ENCODE measurements at regions not wholly inside any gene's neighbourhood (a gene's known extent, or its start where the extent isn't known, plus 50 kb on each side); places are given as distances from the start of the nearest gene placed in this dataset.
"Not testable (repeated sequence)": the region's sequence is repeated elsewhere in the genome, so short reads cannot be mapped to it uniquely, and the experiment has no call there.

DNA sequence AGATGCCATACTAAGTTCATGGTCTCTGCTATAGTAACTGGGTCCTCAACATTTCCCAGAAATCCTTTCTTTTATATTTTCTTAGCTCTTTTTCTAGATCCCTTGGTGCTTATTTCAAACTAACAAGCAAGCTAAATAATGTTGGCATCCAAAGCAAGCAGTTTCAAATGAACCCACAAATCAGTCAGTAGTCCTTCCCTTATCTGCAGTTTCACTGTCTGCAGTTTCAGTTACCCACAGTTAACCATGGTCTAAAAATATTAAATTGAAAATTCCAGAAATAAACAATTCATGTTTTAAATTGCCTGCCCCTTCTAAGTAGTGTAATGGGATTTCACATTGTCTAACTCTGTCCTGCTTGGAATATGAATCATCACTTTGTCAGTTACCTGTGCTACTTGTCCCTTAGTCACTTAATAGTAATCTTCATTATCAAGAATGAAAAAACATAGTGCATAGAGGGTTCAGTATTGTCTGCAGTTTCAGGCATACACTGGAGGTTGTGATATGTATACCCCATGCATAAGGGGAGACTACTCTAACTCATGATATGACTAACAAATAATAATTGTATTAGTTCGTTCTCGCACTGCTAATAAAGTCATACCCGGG, 633.7 kb downstream of the MECOM start:
- Histone ChIP-seq H3K36me3 (replicated peaks; ENCODE audit: control insufficient read depth, insufficient read depth, low read length) (no peaks in the 10 kb centered on the region), H3K27me3 (ENCODE audit: control insufficient read depth, insufficient read depth, low read length) (no peaks in the 10 kb centered on the region), H3K4me3 (ENCODE audit: insufficient read depth, low read depth, low read length) (no peak overlapping the region)
- DNase-seq = no peak

DNA sequence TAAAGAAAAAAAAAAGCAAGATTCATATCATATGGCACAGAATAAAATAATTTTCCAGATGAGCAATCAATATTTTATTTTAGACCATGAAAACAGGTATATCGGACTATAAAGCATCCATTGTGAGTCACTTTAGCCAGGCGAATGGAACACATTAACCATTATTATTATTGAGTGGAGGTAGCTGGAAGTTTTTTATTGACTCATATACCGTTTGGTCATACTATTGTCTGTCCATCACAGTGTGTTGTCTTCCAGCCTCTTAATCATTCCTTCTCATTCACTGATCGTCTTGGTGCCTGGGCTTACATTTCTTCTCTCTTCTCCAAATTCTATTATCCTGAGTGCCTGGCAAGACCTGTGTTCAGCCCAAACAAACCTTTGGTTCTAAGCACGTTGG, 634.8 kb downstream of the MECOM start:
- H3K4me3 ChIP-seq (ENCODE audit: insufficient read depth, low read depth, low read length) = no peak overlapping the region
- H3K36me3 ChIP-seq (replicated peaks; ENCODE audit: control insufficient read depth, insufficient read depth, low read length) = no peaks in the 10 kb centered on the region
- H3K27me3 ChIP-seq (ENCODE audit: control insufficient read depth, insufficient read depth, low read length) = no peaks in the 10 kb centered on the region
- no peak for DNase-seq

DNA sequence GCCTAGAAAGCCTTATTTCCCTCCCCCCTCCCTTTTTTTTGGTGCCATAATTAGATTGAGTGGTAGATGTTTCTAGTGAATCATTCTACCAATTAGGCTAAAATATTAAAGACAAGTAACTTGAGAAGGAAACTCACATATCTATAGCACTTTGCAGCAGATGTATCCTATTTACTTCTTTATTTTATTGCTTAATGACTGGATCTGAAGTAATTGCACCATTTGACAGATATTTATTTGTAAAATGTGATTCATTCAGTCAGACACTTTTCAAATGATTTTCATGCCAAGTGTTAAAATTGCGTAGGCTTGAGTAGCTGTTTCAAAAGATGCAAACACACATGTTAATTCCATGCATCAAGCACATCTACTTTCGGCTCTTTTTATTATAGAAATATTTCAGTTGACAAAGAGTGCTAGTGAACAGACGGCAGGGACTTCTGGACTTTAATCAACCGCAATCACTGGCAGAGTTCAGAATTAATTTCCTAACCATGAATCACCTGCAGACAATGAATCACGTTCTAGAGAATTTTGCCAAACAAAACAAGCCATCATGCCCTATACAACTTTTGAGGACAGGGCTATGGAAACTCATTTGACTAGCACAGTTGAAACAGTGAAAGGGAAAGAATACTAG, 636.8 kb downstream of the MECOM start:
- H3K36me3 ChIP-seq (replicated peaks; ENCODE audit: control insufficient read depth, insufficient read depth, low read length) = no peaks in the 10 kb centered on the region
- no peak for DNase-seq
- H3K27me3 ChIP-seq (ENCODE audit: control insufficient read depth, insufficient read depth, low read length) = no peaks in the 10 kb centered on the region
- no peak overlapping the region for H3K4me3 ChIP-seq (ENCODE audit: insufficient read depth, low read depth, low read length)

DNA sequence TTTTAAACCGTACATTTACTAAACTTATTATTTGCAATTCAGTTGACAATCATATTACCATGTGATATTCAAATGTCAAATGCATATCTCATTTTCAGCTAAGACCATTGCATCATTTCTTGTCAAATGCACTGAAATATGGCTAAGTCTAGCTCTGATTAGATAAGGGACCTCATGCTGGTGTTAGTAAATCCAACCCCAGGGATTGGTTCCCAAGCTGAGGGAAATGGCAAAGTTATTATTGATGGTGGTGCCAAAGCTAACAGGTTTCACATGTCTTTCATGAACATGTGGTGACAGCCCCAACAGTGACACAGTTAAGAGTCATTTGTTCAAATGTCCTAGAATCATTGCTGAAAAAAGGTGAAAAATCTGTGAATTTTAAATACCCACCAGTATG, 641.1 kb downstream of the MECOM start:
- no peaks in the 10 kb centered on the region for H3K27me3 ChIP-seq (ENCODE audit: control insufficient read depth, insufficient read depth, low read length)
- no peak for DNase-seq
- H3K4me3 ChIP-seq (ENCODE audit: insufficient read depth, low read depth, low read length) = no peak overlapping the region
- H3K36me3 ChIP-seq (replicated peaks; ENCODE audit: control insufficient read depth, insufficient read depth, low read length) = no peaks in the 10 kb centered on the region

DNA sequence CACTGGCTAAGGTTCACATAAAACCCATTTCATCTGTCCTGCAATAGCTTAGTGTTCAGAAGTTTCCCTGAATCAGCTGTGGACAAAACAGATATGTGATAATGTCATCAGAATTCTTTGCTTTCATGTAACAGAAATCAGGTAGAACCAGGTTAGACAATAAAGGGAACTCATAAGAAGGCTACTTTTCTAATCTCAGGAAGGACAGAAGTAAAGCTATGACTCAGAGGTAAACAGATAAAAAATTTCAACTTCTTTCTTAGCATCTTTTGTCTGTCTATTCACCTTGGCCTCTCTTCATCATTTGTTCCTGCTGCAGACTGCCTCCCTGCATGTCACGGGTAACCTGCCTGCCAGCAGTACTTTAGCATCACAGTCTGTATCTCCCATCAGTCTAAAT, 643.1 kb downstream of the MECOM start:
- no peak for DNase-seq
- no peaks in the 10 kb centered on the region for H3K36me3 ChIP-seq (replicated peaks; ENCODE audit: control insufficient read depth, insufficient read depth, low read length)

DNA sequence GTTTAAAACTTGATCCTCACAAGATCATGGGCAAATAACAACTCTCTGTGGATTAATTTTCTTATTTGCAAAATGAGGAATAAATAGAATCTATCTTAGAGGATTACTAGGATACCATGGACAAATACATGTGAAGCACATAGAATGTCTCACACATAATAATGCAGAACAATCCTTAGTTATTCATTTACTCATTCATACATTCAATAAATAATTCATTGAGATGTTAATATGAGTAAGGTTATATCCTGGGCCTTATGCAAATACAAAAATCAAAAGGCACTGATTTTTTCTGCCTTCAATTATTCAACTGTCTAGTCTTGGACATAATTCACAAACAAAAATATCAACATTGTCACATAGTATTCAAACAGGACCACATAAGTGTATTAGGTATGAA, 654.1 kb downstream of the MECOM start:
- no peaks in the 10 kb centered on the region for H3K27me3 ChIP-seq (ENCODE audit: control insufficient read depth, insufficient read depth, low read length)
- H3K4me3 ChIP-seq (ENCODE audit: insufficient read depth, low read depth, low read length) = no peak overlapping the region
- DNase-seq = no peak
- H3K36me3 ChIP-seq (replicated peaks; ENCODE audit: control insufficient read depth, insufficient read depth, low read length) = no peaks in the 10 kb centered on the region

More for the DNA sequence above, 643.1 kb downstream of the MECOM start:
- no peak overlapping the region for H3K4me3 ChIP-seq (ENCODE audit: insufficient read depth, low read depth, low read length)
- no peaks in the 10 kb centered on the region for H3K27me3 ChIP-seq (ENCODE audit: control insufficient read depth, insufficient read depth, low read length)

DNA sequence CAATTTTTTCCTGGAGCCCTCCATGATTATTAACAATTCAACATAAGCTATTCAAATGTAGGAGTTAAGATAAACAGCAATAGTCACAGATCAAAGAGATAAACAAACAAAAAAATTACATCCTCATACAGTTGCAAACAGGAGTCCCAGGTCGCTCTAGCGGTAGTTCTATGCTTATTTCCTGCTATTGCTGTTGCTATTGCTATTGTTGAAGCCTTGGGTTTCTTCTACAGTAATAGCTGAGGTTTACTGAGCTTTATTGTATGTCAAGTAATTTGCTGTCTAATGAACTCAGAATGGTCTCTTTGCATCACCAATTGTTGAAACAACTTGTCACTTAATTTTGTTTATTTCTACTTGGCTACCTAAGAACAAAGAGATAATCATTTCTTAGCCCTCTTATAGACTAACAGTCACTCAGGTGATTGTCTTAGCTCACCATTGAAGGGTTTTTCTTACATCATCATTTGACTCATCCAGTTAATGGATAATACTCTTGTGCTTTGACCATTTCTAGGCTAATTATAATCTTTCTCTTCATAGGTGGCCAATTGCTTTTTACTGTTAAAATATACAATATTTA, 654.6 kb downstream of the MECOM start:
- Histone ChIP-seq H3K27me3 (ENCODE audit: control insufficient read depth, insufficient read depth, low read length) (no peaks in the 10 kb centered on the region), H3K4me3 (ENCODE audit: insufficient read depth, low read depth, low read length) (no peak overlapping the region), H3K36me3 (replicated peaks; ENCODE audit: control insufficient read depth, insufficient read depth, low read length) (no peaks in the 10 kb centered on the region)
- no peak for DNase-seq

DNA sequence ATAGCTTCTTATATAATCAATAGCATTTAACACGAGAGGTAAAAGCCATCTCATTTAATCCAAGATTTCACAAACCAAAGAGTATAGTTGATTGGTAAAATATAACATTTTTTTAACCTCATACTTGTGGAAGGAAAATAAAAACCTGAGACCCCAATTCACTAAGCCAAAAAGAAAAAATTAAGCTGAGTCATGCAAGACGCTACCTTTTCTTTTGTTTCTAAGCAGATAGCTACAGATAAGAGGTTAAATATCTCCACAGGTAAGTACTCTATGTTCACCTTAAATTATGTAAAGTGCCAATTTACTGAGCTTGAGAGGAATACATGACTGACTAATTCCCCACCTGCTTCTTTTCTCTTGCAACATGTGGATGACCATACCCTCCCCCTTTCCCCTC, 656.4 kb downstream of the MECOM start:
- H3K4me3 ChIP-seq (ENCODE audit: insufficient read depth, low read depth, low read length) = no peak overlapping the region

DNA sequence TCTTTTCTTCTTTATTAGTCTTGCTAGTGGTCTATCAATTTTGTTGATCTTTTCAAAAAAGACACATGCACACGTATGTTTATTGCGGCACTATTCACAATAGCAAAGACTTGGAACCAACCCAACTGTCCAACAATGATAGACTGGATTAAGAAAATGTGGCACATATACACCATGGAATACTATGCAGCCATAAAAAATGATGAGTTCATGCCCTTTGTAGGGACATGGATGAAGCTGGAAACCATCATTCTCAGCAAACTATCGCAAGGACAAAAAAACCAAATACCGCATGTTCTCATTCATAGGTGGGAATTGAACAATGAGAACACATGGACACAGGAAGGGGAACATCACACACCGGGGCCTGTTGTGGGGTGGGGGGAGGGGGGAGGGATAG, 657.1 kb downstream of the MECOM start:
- not testable (repeated sequence) for H3K36me3 ChIP-seq (replicated peaks; ENCODE audit: control insufficient read depth, insufficient read depth, low read length); H3K4me3 ChIP-seq (ENCODE audit: insufficient read depth, low read depth, low read length); H3K27me3 ChIP-seq (ENCODE audit: control insufficient read depth, insufficient read depth, low read length); DNase-seq

More for the DNA sequence above, 656.4 kb downstream of the MECOM start:
- Histone ChIP-seq H3K27me3 (ENCODE audit: control insufficient read depth, insufficient read depth, low read length) (no peaks in the 10 kb centered on the region), H3K36me3 (replicated peaks; ENCODE audit: control insufficient read depth, insufficient read depth, low read length) (no peaks in the 10 kb centered on the region)
- no peak for DNase-seq

DNA sequence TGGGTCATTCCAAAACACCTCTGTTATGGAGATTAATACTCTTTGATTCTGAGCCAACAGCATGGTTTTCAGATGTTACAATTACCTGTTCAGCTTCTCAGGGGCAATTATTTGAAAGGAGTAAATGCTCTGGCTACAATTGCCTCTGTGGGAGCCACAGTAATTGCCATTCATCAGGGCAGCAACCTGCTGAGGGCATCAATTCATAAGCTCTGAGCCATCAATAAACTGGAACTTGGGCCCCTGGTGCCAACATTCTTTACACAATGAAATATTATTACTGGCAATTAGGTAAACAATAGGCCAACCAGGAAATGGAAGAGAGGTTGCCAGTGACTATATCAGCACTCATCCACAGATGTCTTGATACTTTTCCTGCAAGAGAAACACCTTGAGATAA, 660.8 kb downstream of the MECOM start:
- no peaks in the 10 kb centered on the region for H3K27me3 ChIP-seq (ENCODE audit: control insufficient read depth, insufficient read depth, low read length)
- H3K4me3 ChIP-seq (ENCODE audit: insufficient read depth, low read depth, low read length) = no peak overlapping the region
- no peak for DNase-seq
- H3K36me3 ChIP-seq (replicated peaks; ENCODE audit: control insufficient read depth, insufficient read depth, low read length) = no peaks in the 10 kb centered on the region

DNA sequence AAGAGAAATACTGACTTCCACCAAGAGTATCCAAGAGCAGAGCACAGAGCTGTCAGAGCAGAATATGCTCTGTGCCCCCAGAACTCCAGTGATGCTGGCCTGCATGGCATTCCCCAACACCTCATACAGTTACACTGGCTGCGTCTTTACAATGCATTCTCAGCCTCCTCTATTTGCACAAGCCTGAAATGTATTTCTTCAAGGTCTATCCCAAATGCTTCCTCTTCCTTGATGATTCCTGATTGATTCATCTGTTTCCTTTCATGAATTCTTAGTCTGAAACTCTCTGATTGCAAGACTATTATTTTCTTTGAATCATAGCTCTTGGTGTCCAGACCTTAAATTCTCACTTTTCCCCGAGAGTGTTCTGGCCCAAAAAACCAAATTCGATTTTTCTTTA, 664.7 kb downstream of the MECOM start:
- H3K27me3 ChIP-seq (ENCODE audit: control insufficient read depth, insufficient read depth, low read length) = no peaks in the 10 kb centered on the region
- no peak overlapping the region for H3K4me3 ChIP-seq (ENCODE audit: insufficient read depth, low read depth, low read length)
- H3K36me3 ChIP-seq (replicated peaks; ENCODE audit: control insufficient read depth, insufficient read depth, low read length) = no peaks in the 10 kb centered on the region
- DNase-seq = no peak

DNA sequence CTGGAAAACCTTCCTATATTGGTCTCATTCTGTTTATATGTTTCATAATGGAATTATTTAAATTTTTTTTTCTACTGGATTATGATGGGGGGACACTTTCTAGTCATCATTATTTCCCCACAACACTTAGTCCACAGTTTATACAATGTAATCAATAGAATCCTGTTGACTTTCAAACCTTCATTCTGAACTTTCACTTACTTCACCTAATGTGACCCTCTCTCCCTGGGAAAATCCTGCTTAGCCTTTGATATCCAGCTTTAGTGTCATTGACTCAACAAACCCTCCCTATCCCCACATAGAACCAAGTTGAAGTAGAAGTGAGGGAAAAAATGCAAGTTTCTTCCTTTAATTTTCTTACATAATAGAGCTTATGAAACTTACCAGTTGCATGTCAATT, 666.0 kb downstream of the MECOM start:
- Histone ChIP-seq H3K36me3 (replicated peaks; ENCODE audit: control insufficient read depth, insufficient read depth, low read length) (no peaks in the 10 kb centered on the region), H3K4me3 (ENCODE audit: insufficient read depth, low read depth, low read length) (no peak overlapping the region), H3K27me3 (ENCODE audit: control insufficient read depth, insufficient read depth, low read length) (no peaks in the 10 kb centered on the region)
- DNase-seq = no peak

DNA sequence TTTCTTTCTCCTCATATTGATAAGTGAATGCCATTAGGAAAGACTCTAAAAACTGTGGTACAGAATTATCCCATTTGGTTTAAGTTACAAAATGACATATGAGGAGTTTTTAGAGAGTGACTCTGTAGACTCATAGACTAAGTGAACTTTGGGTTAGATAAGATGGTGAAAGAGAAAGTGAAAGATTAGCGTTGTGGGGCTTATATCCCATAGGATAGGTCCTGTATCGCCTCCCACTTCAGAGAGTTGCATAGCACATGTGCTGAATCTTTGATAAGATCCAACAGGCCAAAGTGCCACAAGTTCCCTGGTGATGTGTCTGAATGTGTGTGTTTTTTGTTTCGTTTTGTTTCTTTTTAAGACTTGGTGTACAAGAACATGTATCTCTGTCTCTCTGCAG, 666.9 kb downstream of the MECOM start:
- DNase-seq = no peak
- H3K27me3 ChIP-seq (ENCODE audit: control insufficient read depth, insufficient read depth, low read length) = no peaks in the 10 kb centered on the region
- no peak overlapping the region for H3K4me3 ChIP-seq (ENCODE audit: insufficient read depth, low read depth, low read length)
- H3K36me3 ChIP-seq (replicated peaks; ENCODE audit: control insufficient read depth, insufficient read depth, low read length) = no peaks in the 10 kb centered on the region

DNA sequence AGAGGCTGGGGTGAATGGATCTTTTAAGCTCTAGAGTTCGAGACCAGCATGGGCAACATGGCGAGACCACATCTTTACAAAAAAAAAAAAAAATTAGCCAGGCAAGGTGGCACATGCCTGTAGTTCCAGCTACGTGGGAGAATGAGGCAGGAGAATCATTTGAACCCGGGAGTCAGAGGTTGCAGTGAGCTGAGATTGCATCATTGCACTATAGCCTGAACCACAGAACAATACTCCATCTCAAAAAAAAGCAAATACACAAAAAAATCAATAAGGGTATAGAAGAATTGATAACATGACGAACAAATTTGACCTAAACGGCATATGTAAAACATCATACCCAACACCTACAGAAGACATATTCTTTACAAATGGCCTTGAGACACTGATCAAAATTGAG, 668.4 kb downstream of the MECOM start:
- Histone ChIP-seq H3K4me3 (ENCODE audit: insufficient read depth, low read depth, low read length) (no peak overlapping the region), H3K27me3 (ENCODE audit: control insufficient read depth, insufficient read depth, low read length) (no peaks in the 10 kb centered on the region), H3K36me3 (replicated peaks; ENCODE audit: control insufficient read depth, insufficient read depth, low read length) (no peaks in the 10 kb centered on the region)
- no peak for DNase-seq

DNA sequence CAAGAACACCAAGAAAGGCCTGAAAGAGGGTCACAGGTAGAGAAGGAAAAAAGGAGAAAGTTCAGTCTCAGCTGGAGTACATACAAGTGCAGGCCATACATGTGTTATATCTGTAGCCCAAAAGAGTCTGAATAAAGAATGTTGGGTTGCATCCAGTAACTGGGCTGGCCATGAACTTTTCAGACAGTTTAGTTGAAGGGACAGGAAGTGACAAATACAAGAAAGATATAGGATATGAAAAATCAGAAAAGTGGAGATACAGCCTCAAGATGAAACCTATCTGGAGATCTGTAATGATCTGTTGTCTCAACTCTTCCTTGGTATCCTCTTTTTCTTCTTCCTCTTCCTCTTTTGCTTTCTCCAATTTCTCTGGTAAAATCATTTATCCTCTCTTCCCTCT, 671.7 kb downstream of the MECOM start:
- H3K36me3 ChIP-seq (replicated peaks; ENCODE audit: control insufficient read depth, insufficient read depth, low read length) = no peaks in the 10 kb centered on the region
- no peaks in the 10 kb centered on the region for H3K27me3 ChIP-seq (ENCODE audit: control insufficient read depth, insufficient read depth, low read length)
- no peak for DNase-seq
- H3K4me3 ChIP-seq (ENCODE audit: insufficient read depth, low read depth, low read length) = no peak overlapping the region
